Parathyroid adenoma (tissue), 2 donors: ENCODE measurements at regions not wholly inside any gene's neighbourhood (a gene's known extent, or its start where the extent isn't known, plus 50 kb on each side); places are given as distances from the start of the nearest gene placed in this dataset.

ENCODE experiments used
- H2AFZ ChIP-seq: fragments of 300-600 bp; sonication (generic); one replicate; pipeline ENCODE4 v1.7.0; 2017; ENCODE audit warnings: antibody characterized with exemption, mild to moderate bottlenecking
- H3K27ac ChIP-seq: fragments of 300-600 bp; sonication (generic); one replicate; pipeline ENCODE4 v1.7.0; 2017
- H3K27me3 ChIP-seq: fragments of 300-600 bp; sonication (generic); one replicate; pipeline ENCODE4 v1.7.0; 2017; ENCODE audit warnings: low read length; ENCODE audit not compliant: control insufficient read depth, insufficient read depth
- H3K36me3 ChIP-seq: fragments of 300-600 bp; sonication (generic); one replicate; pipeline ENCODE4 v1.7.0; 2017; ENCODE audit warnings: low read length; ENCODE audit not compliant: control insufficient read depth, insufficient read depth
- H3K4me1 ChIP-seq: fragments of 300-600 bp; sonication (generic); one replicate; pipeline ENCODE4 v1.7.0; 2017; ENCODE audit warnings: control low read depth
- H3K4me2 ChIP-seq: fragments of 300-600 bp; sonication (generic); one replicate; pipeline ENCODE4 v1.7.0; 2017; ENCODE audit warnings: low read length
- H3K4me3 ChIP-seq: fragments of 300-600 bp; sonication (generic); one replicate; pipeline ENCODE4 v1.7.0; 2017; ENCODE audit warnings: low read depth, low read length
- H3K79me2 ChIP-seq: fragments of 300-600 bp; sonication (generic); one replicate; pipeline ENCODE4 v1.7.0; 2017; ENCODE audit warnings: control low read depth
- H3K9ac ChIP-seq: fragments of 300-600 bp; sonication (generic); one replicate; pipeline ENCODE4 v1.7.0; 2017; ENCODE audit warnings: mild to moderate bottlenecking
- H3K9me3 ChIP-seq: fragments of 300-600 bp; sonication (generic); one replicate; pipeline ENCODE4 v1.7.0; 2017; ENCODE audit warnings: low read length; ENCODE audit not compliant: control insufficient read depth
- TF ChIP-seq, protein P1 (sequence below): fragments of 300-600 bp; sonication (generic); IDR thresholded peaks from one replicate; pipeline ENCODE4 v1.7.0; 2017; ENCODE audit warnings: antibody characterized with exemption, mild to moderate bottlenecking
- donor health status: primary hyperparathyroidism.

DNA sequence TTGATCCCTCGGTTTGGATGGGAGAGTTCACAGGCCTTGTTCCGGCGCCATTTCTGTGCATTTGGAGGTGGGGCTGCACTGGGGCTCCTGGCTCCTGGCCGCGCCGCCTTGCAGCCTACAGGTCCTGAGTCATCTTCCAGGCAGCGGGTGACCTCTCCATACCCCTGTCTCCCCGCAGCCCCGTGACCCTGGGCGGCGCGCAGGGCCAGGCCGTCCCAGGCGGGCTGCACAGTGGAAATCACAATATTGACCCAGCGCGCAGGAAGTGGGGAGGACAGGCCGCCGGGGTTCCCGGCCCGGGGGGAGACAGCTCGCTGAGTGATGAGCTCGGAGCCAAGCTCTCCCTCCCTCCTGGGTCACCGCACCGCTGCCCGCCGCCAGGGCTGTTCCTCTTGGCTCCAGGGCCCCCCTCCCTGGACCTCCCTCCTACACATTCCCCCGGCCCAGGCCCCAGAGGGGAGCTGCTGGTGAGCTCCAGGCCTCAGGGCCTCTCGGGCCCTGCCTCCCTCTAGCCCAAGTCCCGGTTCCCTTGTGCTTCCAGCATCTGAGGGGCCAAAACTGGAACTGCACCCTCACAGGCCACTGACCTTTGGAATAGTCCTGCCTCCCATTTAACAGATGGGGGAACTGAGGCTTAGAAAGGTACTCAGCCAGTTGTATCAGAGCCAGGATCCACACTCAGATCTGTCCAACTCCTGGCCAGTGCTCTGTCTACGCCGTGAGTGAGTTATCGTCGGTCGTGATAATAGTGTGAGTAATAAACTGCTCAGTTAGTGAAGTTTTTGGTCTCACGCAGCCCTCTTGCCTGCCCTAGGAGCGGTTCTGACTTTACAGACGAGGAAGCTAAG is 142.9 kb upstream of the WNT4 start:
- peaks cover 7% of the 10 kb centered on the region for H3K4me1 ChIP-seq
- TF ChIP-seq, protein P1, sequence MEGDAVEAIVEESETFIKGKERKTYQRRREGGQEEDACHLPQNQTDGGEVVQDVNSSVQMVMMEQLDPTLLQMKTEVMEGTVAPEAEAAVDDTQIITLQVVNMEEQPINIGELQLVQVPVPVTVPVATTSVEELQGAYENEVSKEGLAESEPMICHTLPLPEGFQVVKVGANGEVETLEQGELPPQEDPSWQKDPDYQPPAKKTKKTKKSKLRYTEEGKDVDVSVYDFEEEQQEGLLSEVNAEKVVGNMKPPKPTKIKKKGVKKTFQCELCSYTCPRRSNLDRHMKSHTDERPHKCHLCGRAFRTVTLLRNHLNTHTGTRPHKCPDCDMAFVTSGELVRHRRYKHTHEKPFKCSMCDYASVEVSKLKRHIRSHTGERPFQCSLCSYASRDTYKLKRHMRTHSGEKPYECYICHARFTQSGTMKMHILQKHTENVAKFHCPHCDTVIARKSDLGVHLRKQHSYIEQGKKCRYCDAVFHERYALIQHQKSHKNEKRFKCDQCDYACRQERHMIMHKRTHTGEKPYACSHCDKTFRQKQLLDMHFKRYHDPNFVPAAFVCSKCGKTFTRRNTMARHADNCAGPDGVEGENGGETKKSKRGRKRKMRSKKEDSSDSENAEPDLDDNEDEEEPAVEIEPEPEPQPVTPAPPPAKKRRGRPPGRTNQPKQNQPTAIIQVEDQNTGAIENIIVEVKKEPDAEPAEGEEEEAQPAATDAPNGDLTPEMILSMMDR = no peak

DNA sequence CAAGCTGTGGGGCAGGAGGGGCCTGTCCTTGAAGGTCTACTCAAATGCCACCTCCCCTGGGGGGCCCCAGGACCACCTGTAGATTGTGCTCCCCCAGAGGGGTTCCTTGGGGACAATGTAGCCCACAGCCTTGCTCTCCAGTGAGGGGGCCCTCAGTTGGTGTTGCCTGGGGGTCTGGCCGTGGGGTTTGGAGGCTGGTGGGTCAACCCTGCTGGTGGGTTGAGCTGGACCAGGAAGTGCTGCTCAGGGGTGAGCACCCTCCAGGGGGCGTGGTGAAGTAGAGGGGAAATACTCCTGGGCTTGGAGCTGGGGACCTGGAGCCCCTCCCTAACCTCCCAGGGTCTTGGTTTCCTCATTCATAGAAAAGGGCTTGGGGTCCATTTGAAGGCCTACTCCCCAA is 143.6 kb upstream of the WNT4 start:
- no peak overlapping the region for H3K4me3 ChIP-seq
- H3K79me2 ChIP-seq = no peaks in the 10 kb centered on the region
- no peak overlapping the region for H2AFZ ChIP-seq
- H3K36me3 ChIP-seq = no peaks in the 10 kb centered on the region
- no peaks in the 10 kb centered on the region for H3K27me3 ChIP-seq
- H3K4me2 ChIP-seq = no peak overlapping the region
- H3K9me3 ChIP-seq = no peaks in the 10 kb centered on the region
- peaks cover 7% of the 10 kb centered on the region for H3K4me1 ChIP-seq
- H3K9ac ChIP-seq = no peak overlapping the region
- TF ChIP-seq, protein P1 = no peak
- H3K27ac ChIP-seq = no peak overlapping the region

More for the DNA sequence above, 142.9 kb upstream of the WNT4 start:
- Histone ChIP-seq H3K9me3 (no peaks in the 10 kb centered on the region), H3K4me2 (no peak overlapping the region), H3K27ac (no peak overlapping the region), H3K4me3 (no peak overlapping the region), H2AFZ (no peak overlapping the region), H3K9ac (no peak overlapping the region), H3K27me3 (no peaks in the 10 kb centered on the region), H3K79me2 (no peaks in the 10 kb centered on the region), H3K36me3 (no peaks in the 10 kb centered on the region)

DNA sequence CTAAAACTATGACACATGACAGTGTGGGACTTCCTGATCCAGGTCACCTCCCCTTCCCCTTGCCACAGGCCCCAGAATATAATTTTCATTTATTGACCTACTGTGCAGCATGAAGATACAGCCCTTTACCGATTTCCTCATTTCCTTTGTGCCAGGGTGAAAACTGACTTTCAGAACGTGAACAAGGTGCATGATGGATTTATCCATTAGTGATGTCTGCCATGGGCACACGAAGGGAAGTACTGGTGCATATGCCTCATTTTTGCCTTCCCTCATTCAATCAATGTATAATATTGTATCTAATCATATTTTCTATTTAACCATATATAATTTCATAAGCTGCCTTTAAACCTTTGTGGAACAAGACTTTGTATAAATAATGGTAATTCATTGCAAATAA is 144.4 kb upstream of the WNT4 start:
- H3K27me3 ChIP-seq = no peaks in the 10 kb centered on the region
- no peak overlapping the region for H3K4me2 ChIP-seq
- H3K79me2 ChIP-seq = no peaks in the 10 kb centered on the region
- H2AFZ ChIP-seq = no peak overlapping the region
- H3K9ac ChIP-seq = no peak overlapping the region
- no peak overlapping the region for H3K27ac ChIP-seq
- H3K4me1 ChIP-seq = peaks cover 7% of the 10 kb centered on the region
- H3K9me3 ChIP-seq = no peaks in the 10 kb centered on the region
- no peaks in the 10 kb centered on the region for H3K36me3 ChIP-seq
- H3K4me3 ChIP-seq = no peak overlapping the region
- TF ChIP-seq, protein P1 = no peak

DNA sequence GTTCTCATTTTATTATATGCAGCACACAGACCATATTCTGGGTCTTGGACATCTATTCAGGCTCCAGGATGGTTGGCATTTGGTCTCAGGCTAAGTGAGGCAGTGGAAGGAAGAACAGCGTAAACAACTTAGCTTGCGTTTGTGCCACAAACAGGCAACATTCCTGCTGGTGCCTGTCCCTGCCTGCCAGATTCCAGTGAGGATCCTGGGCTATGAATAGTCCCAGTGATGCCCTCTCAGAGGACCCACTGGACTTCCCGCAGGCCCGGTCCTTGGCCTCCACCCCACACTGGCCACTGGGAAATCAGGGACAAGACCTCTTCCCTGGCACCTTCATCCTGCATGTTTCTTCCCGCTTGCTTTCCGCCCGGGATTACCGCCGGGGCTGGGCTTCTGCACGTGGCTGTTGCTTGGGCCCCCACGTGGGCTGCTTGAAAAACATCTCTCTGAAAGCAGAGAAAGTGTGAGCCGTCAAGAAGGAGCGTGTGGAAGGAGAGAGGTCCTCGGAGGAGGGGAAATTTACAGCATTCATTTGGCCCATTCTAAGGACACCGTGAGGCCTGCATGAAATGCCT is 145.1 kb upstream of the WNT4 start:
- no peaks in the 10 kb centered on the region for H3K36me3 ChIP-seq
- H2AFZ ChIP-seq = no peak overlapping the region
- TF ChIP-seq, protein P1 = no peak
- no peak overlapping the region for H3K27ac ChIP-seq
- H3K4me2 ChIP-seq = no peak overlapping the region
- no peak overlapping the region for H3K9ac ChIP-seq
- H3K4me3 ChIP-seq = no peak overlapping the region
- peaks cover 7% of the 10 kb centered on the region for H3K4me1 ChIP-seq
- H3K9me3 ChIP-seq = no peaks in the 10 kb centered on the region
- no peaks in the 10 kb centered on the region for H3K27me3 ChIP-seq
- H3K79me2 ChIP-seq = no peaks in the 10 kb centered on the region
